IPS-20b (cell line): ENCODE measurements at regions not wholly inside any gene's neighbourhood (a gene's known extent, or its start where the extent isn't known, plus 50 kb on each side); places are given as distances from the start of the nearest gene placed in this dataset.

Source experiments
- H3K27ac ChIP-seq: one replicate; pipeline ENCODE4 v1.5.1; 2013; ENCODE audit warnings: low read length
- H3K27me3 ChIP-seq: 2 replicates; pipeline ENCODE4 v1.6.1; 2013; ENCODE audit warnings: mild to moderate bottlenecking, low read length, inconsistent platforms; ENCODE audit not compliant: insufficient read depth
- H3K36me3 ChIP-seq: 2 replicates; pipeline ENCODE4 v1.6.1; 2013; ENCODE audit warnings: low read depth, mild to moderate bottlenecking, inconsistent platforms, low read length, moderate library complexity; ENCODE audit not compliant: insufficient read depth
- H3K4me1 ChIP-seq: 2 replicates; pipeline ENCODE4 v1.6.1; 2013; ENCODE audit warnings: mild to moderate bottlenecking, control low read depth, inconsistent platforms, low read length, moderate library complexity; ENCODE audit not compliant: insufficient read depth
- H3K4me3 ChIP-seq: 2 replicates; pipeline ENCODE4 v1.5.1; 2013; ENCODE audit warnings: mild to moderate bottlenecking, low read length, inconsistent platforms
- H3K9ac ChIP-seq: 2 replicates; pipeline ENCODE4 v1.6.1; 2013; ENCODE audit warnings: low read depth, mild to moderate bottlenecking, inconsistent platforms, low read length, moderate library complexity
- H3K9me3 ChIP-seq: 2 replicates; pipeline ENCODE4 v1.6.1; 2013; ENCODE audit warnings: mild to moderate bottlenecking, low read depth, low read length, inconsistent platforms; ENCODE audit not compliant: insufficient read depth

DNA sequence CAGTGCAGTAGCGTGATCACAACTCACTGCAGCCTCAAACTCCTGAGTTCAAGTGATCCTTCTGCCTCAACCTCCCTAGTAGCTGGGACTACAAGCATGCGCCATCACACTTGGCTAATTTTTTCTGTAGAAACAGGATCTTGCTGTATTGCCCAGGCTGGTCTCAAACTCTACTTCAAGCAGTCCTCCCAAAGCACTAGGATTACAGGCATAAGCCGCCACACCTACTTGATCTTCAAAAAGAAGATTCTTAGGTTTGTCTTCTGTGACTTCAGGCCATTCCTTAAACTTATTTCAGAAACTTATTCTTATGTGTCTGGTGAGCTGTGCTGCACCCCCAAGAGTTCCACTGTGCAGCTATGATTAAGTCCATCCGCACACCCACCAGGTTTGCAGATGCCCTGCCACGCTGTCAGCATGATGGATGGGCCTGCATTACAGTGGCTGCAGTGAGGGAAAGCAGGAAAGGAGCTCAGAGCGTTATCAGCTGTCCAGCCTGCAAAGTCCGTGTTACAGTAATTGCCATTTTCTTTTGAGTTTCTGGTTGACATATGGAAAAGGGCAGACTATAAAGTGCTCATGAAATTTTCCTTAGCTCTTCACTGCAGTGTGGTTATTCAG, 146.6 kb downstream of the AASDH start:
- no peak overlapping the region for H3K4me3 ChIP-seq
- no peaks in the 10 kb centered on the region for H3K9me3 ChIP-seq
- H3K36me3 ChIP-seq = no peaks in the 10 kb centered on the region
- no peak overlapping the region for H3K27ac ChIP-seq
- no peaks in the 10 kb centered on the region for H3K27me3 ChIP-seq
- no peak overlapping the region for H3K9ac ChIP-seq
- peaks cover 11% of the 10 kb centered on the region for H3K4me1 ChIP-seq

DNA sequence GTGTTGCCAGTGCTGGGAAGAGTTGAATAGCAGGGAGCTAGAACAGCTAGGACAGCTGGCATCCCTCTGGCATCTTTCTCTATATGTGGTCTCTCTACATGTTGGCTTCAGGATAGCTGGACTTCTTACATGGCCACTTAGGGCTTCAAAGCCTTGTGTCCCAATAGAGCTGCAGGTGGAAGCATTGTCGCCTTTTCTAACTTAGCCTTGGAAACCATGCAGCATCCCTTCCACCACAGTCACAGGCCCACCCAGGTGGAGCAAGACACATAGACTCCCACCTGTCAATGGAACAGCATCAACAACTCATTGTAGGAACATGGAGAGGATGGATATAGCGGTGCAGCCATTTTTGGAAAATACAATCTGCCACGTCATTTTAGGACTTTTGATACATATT, 149.0 kb downstream of the AASDH start:
- Histone ChIP-seq H3K27me3 (no peaks in the 10 kb centered on the region), H3K9ac (no peak overlapping the region), H3K4me1 (no peaks in the 10 kb centered on the region)

DNA sequence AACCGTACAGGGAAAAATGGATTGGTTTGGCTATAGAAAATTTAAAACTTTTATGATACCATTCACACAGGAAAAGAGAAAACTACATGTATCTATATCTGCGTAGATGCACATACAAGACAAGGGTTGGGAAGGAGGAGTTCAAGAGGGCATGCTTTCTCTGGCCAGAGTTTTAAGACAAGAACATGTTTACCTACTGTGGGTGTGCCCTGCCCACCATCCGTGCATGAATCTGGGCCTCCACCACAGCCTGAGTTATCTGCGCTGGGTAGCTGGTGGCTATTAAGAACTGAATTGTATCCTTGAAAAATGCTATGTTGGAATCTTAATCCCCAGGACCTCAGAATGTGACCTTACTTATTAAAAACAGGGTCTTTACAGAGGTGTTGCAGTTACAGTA, 151.6 kb downstream of the AASDH start:
- no peaks in the 10 kb centered on the region for H3K27me3 ChIP-seq
- H3K4me1 ChIP-seq = no peaks in the 10 kb centered on the region
- peaks cover 8% of the 10 kb centered on the region; the same call in 1 of the 2 replicates for H3K9me3 ChIP-seq
- no peak overlapping the region for H3K27ac ChIP-seq
- no peak overlapping the region for H3K4me3 ChIP-seq
- no peak overlapping the region for H3K9ac ChIP-seq
- no peaks in the 10 kb centered on the region for H3K36me3 ChIP-seq

More for the DNA sequence above, 149.0 kb downstream of the AASDH start:
- H3K9me3 ChIP-seq = no peaks in the 10 kb centered on the region
- H3K36me3 ChIP-seq = no peaks in the 10 kb centered on the region
- H3K4me3 ChIP-seq = no peak overlapping the region
- no peak overlapping the region for H3K27ac ChIP-seq

DNA sequence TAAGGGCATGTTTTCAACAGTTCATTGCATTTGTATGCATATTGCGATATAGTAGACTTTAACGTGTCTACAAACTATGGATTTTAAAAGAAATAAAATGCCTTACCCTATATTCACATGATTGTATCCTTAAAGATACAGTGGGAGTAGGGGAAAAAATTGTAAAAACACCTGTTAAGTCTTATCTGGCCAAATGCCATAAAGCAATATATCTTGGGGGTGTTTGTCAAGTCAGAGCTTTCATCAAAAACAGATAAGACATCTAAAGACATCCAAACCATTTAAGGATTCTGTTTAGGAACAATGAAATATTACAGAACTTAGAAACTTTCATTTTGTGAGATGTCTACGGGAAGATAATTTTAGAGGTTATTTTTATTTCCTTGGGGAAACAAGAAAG, 152.3 kb downstream of the AASDH start:
- no peak overlapping the region for H3K27ac ChIP-seq
- H3K4me3 ChIP-seq = no peak overlapping the region
- no peaks in the 10 kb centered on the region for H3K27me3 ChIP-seq
- H3K36me3 ChIP-seq = no peaks in the 10 kb centered on the region
- no peaks in the 10 kb centered on the region for H3K4me1 ChIP-seq
- H3K9me3 ChIP-seq = peaks cover 8% of the 10 kb centered on the region; the same call in 1 of the 2 replicates
- H3K9ac ChIP-seq = no peak overlapping the region

DNA sequence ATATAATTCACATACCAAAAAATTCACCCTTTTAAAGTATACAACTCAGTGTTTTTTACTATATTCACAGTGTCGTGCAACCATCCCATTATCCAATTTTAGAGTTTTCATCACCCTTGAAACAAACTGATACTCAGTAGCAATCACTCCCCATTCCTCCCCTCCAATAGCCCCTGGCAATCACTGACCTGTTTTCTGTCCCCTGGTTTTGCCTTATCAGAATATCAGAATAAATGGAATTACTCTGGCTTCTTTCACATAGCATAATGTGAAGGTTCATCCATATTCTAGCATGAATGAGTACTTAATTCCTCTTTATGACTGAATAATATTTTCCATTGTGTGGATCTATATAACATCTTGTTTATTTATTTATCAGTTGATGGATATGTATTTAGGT, 153.2 kb downstream of the AASDH start:
- H3K9ac ChIP-seq = no peak overlapping the region
- no peaks in the 10 kb centered on the region for H3K4me1 ChIP-seq
- H3K36me3 ChIP-seq = no peaks in the 10 kb centered on the region
- H3K9me3 ChIP-seq = peaks cover 8% of the 10 kb centered on the region; the same call in 1 of the 2 replicates
- no peak overlapping the region for H3K27ac ChIP-seq
- H3K4me3 ChIP-seq = no peak overlapping the region
- no peaks in the 10 kb centered on the region for H3K27me3 ChIP-seq

DNA sequence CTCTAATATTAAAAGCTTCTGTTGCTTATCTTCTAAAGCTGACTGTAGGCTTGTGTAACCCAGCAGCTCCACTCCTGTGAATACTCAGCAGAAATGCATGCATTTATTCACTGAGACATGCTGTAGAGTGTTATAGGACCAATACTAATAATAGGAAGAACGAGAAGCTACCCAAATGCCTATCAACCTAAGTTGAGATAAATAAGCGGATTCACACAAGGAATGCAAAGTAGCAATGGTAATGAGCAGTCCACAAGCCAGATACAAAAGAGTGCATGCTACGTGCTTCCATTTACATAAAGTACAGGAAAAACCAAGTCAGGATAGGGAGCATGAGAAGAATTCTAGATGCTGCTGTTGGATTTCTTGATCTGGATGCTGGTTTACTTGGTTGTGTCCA, 155.9 kb downstream of the AASDH start:
- Histone ChIP-seq H3K4me3 (no peak overlapping the region), H3K27ac (no peak overlapping the region), H3K36me3 (no peaks in the 10 kb centered on the region), H3K4me1 (peaks cover 11% of the 10 kb centered on the region; the same call in 1 of the 2 replicates), H3K9ac (no peak overlapping the region), H3K9me3 (peaks cover 8% of the 10 kb centered on the region; the same call in 1 of the 2 replicates), H3K27me3 (no peaks in the 10 kb centered on the region)

DNA sequence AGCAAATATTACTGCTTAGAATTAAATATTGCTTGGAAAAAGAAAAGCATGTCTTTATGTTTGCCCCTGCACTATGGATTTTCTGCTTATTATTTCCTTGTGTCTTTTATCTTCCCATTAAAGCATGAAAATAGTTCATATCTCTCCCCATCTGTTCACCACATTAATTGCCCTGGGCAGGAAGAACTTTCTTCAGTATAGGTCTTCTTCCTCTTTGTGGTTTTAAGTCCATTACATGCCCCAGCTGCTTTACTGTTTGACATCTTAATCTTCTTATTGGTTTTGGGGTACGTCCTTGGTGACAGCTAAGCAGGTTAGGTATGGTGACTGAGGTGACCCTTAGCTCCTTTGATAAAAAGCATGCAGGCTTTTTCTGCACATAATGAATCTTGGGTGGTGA, 157.3 kb downstream of the AASDH start:
- H3K36me3 ChIP-seq = no peaks in the 10 kb centered on the region
- H3K9ac ChIP-seq = no peak overlapping the region
- no peaks in the 10 kb centered on the region for H3K27me3 ChIP-seq
- no peak overlapping the region for H3K4me3 ChIP-seq
- no peak overlapping the region for H3K27ac ChIP-seq
- peaks cover 8% of the 10 kb centered on the region; the same call in 1 of the 2 replicates for H3K9me3 ChIP-seq
- peaks cover 17% of the 10 kb centered on the region; the same call in 1 of the 2 replicates for H3K4me1 ChIP-seq

DNA sequence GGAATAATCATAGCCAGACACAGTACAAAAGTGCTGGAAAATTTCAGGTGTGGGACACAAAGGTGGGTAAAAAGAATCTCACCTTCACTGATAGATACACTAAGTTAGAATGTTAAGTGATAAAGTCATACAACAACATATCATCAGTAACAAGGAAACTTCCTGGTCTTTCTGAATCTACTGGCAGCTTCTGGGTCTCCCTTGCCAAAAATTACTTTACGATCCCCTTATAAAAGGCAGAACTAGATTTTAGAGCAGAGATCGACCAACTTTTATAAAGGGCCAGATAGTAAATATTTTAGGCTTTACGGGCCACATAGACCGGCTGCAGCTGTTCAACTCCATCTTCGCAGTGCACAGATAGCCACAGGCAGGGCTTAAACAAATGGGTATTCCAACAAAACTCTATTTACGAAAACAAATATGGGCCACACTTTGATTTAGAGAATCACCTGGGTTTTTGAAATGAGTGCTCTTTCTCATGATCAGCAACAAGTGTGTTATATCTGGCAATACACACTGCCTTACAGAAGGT, 159.9 kb downstream of the AASDH start:
- H3K9ac ChIP-seq = no peak overlapping the region
- no peaks in the 10 kb centered on the region for H3K27me3 ChIP-seq
- H3K27ac ChIP-seq = no peak overlapping the region
- peaks cover 17% of the 10 kb centered on the region; the same call in 1 of the 2 replicates for H3K4me1 ChIP-seq
- peaks cover 7% of the 10 kb centered on the region; the same call in 1 of the 2 replicates for H3K9me3 ChIP-seq
- peak overlapping the region; percentile 21; the same call in 1 of the 2 replicates for H3K4me3 ChIP-seq
- no peaks in the 10 kb centered on the region for H3K36me3 ChIP-seq

DNA sequence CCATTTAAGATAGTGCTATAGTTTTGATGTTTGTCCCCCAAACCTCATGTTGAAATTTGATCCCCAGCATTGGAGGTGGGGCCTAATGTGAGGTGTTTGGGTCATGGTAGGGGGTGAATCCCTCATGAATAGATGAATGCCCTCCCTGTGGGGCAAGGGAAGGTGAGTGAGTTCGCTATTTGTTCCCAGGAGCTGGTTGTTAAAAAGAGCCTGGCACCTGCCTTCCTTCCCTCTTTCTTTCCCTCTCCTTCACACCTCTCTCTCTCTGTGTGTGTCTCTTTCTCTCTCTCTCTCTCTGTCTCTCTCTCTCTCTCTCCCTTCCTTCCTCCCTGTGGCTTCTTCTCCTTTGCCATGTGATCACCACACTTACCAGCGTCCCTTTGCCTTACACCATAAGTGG, 160.7 kb downstream of the AASDH start:
- Histone ChIP-seq H3K4me1 (peaks cover 17% of the 10 kb centered on the region; the same call in 1 of the 2 replicates), H3K27me3 (no peaks in the 10 kb centered on the region)

DNA sequence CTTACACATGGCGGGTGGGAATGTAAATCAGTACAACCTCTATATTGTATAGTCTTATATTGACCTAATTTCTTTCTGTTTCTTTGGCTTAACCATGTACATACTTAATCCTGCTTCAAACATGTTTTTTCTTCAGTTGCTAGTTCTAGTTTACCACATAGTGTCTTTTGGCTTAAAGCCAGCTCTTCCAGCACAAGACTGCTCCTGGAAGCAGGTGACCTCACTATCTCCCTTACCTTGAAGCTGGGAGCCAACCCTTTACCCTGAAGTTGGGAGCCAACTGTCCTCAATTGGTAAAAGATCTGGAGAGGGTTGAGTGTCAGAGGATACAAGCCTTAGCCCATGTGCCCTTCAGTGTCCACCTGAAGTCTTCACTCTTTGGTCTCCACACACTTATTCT, 162.7 kb downstream of the AASDH start:
- H3K27me3 ChIP-seq = no peaks in the 10 kb centered on the region
- no peaks in the 10 kb centered on the region for H3K36me3 ChIP-seq
- H3K4me1 ChIP-seq = peaks cover 17% of the 10 kb centered on the region; the same call in 1 of the 2 replicates
- no peaks in the 10 kb centered on the region for H3K9me3 ChIP-seq
- no peak overlapping the region for H3K9ac ChIP-seq
- no peak overlapping the region for H3K4me3 ChIP-seq
- no peak overlapping the region for H3K27ac ChIP-seq

More for the DNA sequence above, 160.7 kb downstream of the AASDH start:
- Histone ChIP-seq H3K9me3 (no peaks in the 10 kb centered on the region), H3K27ac (peak overlapping the region; percentile 26), H3K4me3 (peak overlapping the region; percentile 21; the same call in 1 of the 2 replicates), H3K9ac (0 out of 2 replicates have a peak overlapping the region, but pooled peaks have one; percentile 16), H3K36me3 (no peaks in the 10 kb centered on the region)

DNA sequence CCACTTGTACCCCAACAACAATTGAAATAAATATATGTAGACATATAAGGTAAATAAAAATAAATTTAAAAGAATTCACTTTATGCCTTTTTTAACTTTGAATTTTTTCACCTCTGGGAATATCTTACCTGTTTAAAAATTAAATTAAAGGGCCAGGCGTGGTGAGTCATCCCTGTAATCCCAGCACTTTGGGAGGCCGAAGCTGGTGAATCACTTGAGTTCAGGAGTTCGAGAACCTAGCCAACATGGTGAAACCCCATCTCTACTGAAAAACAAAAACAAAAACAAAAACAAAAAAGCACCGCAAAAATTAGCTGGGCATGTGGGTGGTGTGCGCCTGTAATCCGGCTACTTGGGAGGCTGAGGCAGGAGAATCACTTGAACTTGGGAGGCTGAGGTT, 164.8 kb downstream of the AASDH start:
- Histone ChIP-seq H3K4me1 (peaks cover 24% of the 10 kb centered on the region; the same call in 1 of the 2 replicates), H3K4me3 (no peak overlapping the region), H3K27ac (no peak overlapping the region), H3K9me3 (no peaks in the 10 kb centered on the region), H3K9ac (no peak overlapping the region), H3K27me3 (no peaks in the 10 kb centered on the region), H3K36me3 (no peaks in the 10 kb centered on the region)

DNA sequence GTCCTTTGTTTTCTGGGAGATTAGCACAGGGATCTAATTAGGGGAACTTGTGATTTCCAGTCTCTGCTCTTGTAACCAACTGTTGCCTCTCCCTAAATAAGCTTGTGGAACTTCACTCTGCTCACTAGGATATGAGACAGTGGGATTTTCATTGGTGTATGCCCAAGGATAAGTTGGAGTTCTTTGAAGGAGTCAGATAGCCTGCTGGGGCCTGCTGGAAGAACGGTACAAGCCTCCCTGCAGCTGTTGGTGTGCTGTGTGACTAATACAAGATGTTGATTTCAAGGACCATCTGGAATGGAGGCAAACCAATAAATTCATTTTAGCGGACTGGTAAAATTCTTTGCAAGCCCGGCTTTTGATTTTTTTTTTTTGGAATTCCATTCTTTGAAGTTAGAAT, 167.0 kb downstream of the AASDH start:
- no peaks in the 10 kb centered on the region for H3K36me3 ChIP-seq
- peaks cover 17% of the 10 kb centered on the region; the same call in 1 of the 2 replicates for H3K4me1 ChIP-seq
- no peak overlapping the region for H3K9ac ChIP-seq
- H3K27me3 ChIP-seq = no peaks in the 10 kb centered on the region
- H3K4me3 ChIP-seq = no peak overlapping the region
- no peaks in the 10 kb centered on the region for H3K9me3 ChIP-seq
- H3K27ac ChIP-seq = no peak overlapping the region
